Peyer's patch (tissue), 4 donors: ENCODE measurements at regions not wholly inside any gene's neighbourhood (a gene's known extent, or its start where the extent isn't known, plus 50 kb on each side); places are given as distances from the start of the nearest gene placed in this dataset.

Experiments
- CTCF ChIP-seq, 6 experiments: fragments of 450-650 bp in 4 of 6; fragments of 200-600 bp in 2 of 6; sonication (generic) in 1 of 6; IDR thresholded peaks; one replicate each; pipeline ENCODE4 v1.5.1; 2017 to 2019; ENCODE audit warnings: antibody characterized with exemption in 6 of 6, mild to moderate bottlenecking in 3 of 6, moderate library complexity in 1 of 6
- POLR2A ChIP-seq, 2 donors: fragments of 450-650 bp; IDR thresholded peaks; one replicate each; pipeline ENCODE4 v1.5.1; 2017; ENCODE audit warnings: antibody characterized with exemption in 2 of 2, mild to moderate bottlenecking in 2 of 2, moderate library complexity in 2 of 2

DNA sequence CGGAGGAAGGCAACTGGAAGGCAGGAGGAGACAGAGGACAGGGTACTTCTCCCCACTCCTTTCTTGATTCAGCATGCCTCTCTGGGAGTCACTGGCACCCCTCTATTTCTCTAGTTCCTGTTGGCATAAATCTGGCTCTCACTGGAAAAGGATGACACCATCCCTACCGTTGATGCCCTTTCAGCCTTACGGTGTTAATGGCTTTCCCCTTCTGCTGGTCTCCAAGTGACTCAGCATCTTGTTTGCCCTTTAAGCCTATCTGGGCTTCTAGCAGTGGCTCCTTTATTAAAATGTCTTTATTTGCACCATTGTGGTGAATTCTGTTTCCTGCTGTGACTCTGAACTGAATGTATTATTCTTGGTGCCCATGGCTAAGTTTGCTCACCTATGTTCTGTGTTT is 227.3 kb upstream of the GLRA1 start:
- TF ChIP-seq CTCF (IDR thresholded peaks at IDR 0.05) (no peak), POLR2A (IDR thresholded peaks at IDR 0.05) (no peak)
